HepG2 (cell line): ENCODE measurements at regions not wholly inside any gene's neighbourhood (a gene's known extent, or its start where the extent isn't known, plus 50 kb on each side); places are given as distances from the start of the nearest gene placed in this dataset.

ENCODE experiments used
- ATAC-seq: fragments of 200-7000 bp; cut with Tn5 transposase; 3 replicates; pipeline ENCODE4 v1.9.1; 2020; ENCODE audit warnings: mild to moderate bottlenecking, moderate library complexity
- BruUV-seq: library from RNA; stranded (reverse); fragments of 400-500 nt; replicated peaks from 2 replicates; lab custom pipeline; 2021; lab: Mats Ljungman, UMichigan
- CTCF ChIA-PET: fragments of 300-600 bp; formaldehyde crosslinking; extraction: SDS; loops from one replicate; lab custom pipeline; 2021; ENCODE audit warnings: low total read pairs, inconsistent platforms, low intra/inter-chr PET ratio; lab: Yijun Ruan, JAX
- POLR2A ChIA-PET: fragments of 350-600 bp; sonication (Branson Sonifier 250); formaldehyde crosslinking; loops from one replicate; lab custom pipeline; 2020; ENCODE audit warnings: antibody characterized with exemption, inconsistent platforms; lab: Yijun Ruan, JAX
- DNase-seq: peaks from one replicate; pipeline ENCODE4 v3.0.0-alpha.2; 2015; ENCODE audit warnings: low spot score
- FAIRE-seq: peaks from 3 replicates; lab custom pipeline; 2011; peaks lifted over from hg19 to GRCh38; lab: Jason Lieb, UNC
- H2AFZ ChIP-seq: one replicate; pipeline ENCODE4 v1.6.1; 2011; ENCODE audit warnings: low read length, inconsistent platforms
- H3K27ac ChIP-seq: fragments of 300-600 bp; 3 replicates; pipeline ENCODE4 v1.8.0; 2011; ENCODE audit warnings: mixed run types, mild to moderate bottlenecking, mixed read lengths, low read length, inconsistent platforms; ENCODE audit not compliant: insufficient read depth; ENCODE audit errors: extremely low read length
- H3K27me3 ChIP-seq, 2 experiments: fragments of 200-600 bp in 1 of 2; 2 replicates in 1 of 2; 3 replicates in 1 of 2; pipeline versions ENCODE4 v1.6.0 to v1.8.0; 2011; ENCODE audit warnings: low read length in 2 of 2, mild to moderate bottlenecking in 2 of 2, moderate library complexity in 2 of 2, inconsistent platforms in 1 of 2; ENCODE audit not compliant: insufficient read depth in 2 of 2, control insufficient read depth in 1 of 2
- H3K36me3 ChIP-seq, 2 experiments: fragments of 200-600 bp in 1 of 2; replicated peaks in 1 of 2; 2 replicates in 1 of 2; 3 replicates in 1 of 2; pipeline versions ENCODE4 v1.5.1 to v1.8.0; 2011; ENCODE audit warnings: low read length in 2 of 2, inconsistent platforms in 1 of 2; ENCODE audit not compliant: insufficient read depth in 2 of 2, control insufficient read depth in 1 of 2
- H3K4me1 ChIP-seq: 2 replicates; pipeline ENCODE4 v1.5.1; 2012; ENCODE audit warnings: low read length, inconsistent platforms; ENCODE audit not compliant: insufficient read depth
- H3K4me2 ChIP-seq: 2 replicates; pipeline ENCODE4 v1.6.0; 2011; ENCODE audit warnings: low read depth, low read length, inconsistent platforms
- H3K4me3 ChIP-seq, 3 experiments: fragments of 200-600 bp in 1 of 3; sonication (generic), shearing (Covaris generic) in 1 of 3; replicated peaks in 1 of 3; 2 replicates each; pipeline ENCODE4 v1.5.1; 2011 to 2016; ENCODE audit warnings: low read length in 3 of 3, inconsistent platforms in 2 of 3, low read depth in 2 of 3, mild to moderate bottlenecking in 2 of 3, control low read depth in 1 of 3, mixed read lengths in 1 of 3; ENCODE audit not compliant: insufficient read depth in 1 of 3
- H3K79me2 ChIP-seq: one replicate; pipeline ENCODE4 v1.6.1; 2011; ENCODE audit warnings: low read length, inconsistent platforms; ENCODE audit not compliant: insufficient read depth
- H3K9ac ChIP-seq: 2 replicates; pipeline ENCODE4 v1.6.0; 2011; ENCODE audit warnings: mild to moderate bottlenecking, low read depth, low read length, inconsistent platforms; ENCODE audit not compliant: insufficient read depth
- H3K9me3 ChIP-seq: 2 replicates; pipeline ENCODE4 v1.5.1; 2012; ENCODE audit warnings: mild to moderate bottlenecking, low read length
- H4K20me1 ChIP-seq: 2 replicates; pipeline ENCODE4 v1.6.0; 2011; ENCODE audit warnings: inconsistent platforms, mild to moderate bottlenecking, low read length, moderate library complexity; ENCODE audit not compliant: insufficient read depth
- NPAS2 ChIP-seq: sonication (generic); formaldehyde crosslinking; IDR thresholded peaks from 2 replicates; pipeline ENCODE4 v1.8.0; 2022; ENCODE audit warnings: mild to moderate bottlenecking, missing genetic modification reagents, borderline replicate concordance
- SMARCC2 ChIP-seq: fragments of 450-650 bp; IDR thresholded peaks from 2 replicates; pipeline ENCODE4 v1.6.1; 2017; ENCODE audit warnings: antibody characterized with exemption, mild to moderate bottlenecking
- TFE3 ChIP-seq: IDR thresholded peaks from 2 replicates; pipeline ENCODE4 v1.6.1; 2016
- ZNF24 ChIP-seq: fragments of 450-650 bp; IDR thresholded peaks from 2 replicates; pipeline ENCODE4 v1.6.1; 2017; ENCODE audit warnings: antibody characterized with exemption, mild to moderate bottlenecking
- ZNF350 ChIP-seq: sonication (generic); formaldehyde crosslinking; IDR thresholded peaks from 2 replicates; pipeline ENCODE4 v1.4.0; 2020; ENCODE audit warnings: mild to moderate bottlenecking, low read depth, missing genetic modification reagents, borderline replicate concordance
- ZNF597 ChIP-seq: sonication (generic); formaldehyde crosslinking; IDR thresholded peaks from 2 replicates; pipeline ENCODE4 v1.5.0; 2020; ENCODE audit warnings: missing genetic modification reagents
- WGBS: methylation state at CpG from one replicate; pipeline ENCODE4 v1.1.6; 2017; ENCODE audit warnings: low lambda C conversion rate; 5-methylcytosine and 5-hydroxymethylcytosine counted together
- in situ Hi-C: cut with HindIII; loops from 2 replicates; pipeline ENCODE4 v1.10.0; 2017; ENCODE audit warnings: low pct_unique_long_range_greater_than_20kb; ENCODE audit not compliant: extremely low pct_ligation_motif_present
- intact Hi-C: fragments of 100-400 bp; cut with micrococcal nuclease; formaldehyde crosslinking; loops from one replicate; pipeline ENCODE4 v1.10.0; 2022; ENCODE audit not compliant: unreplicated experiment
- TF ChIP-seq, protein P1 (sequence below): sonication (generic); formaldehyde crosslinking; IDR thresholded peaks from 2 replicates; pipeline ENCODE4 v1.4.0; 2020; ENCODE audit warnings: missing genetic modification reagents, borderline replicate concordance

- Histone ChIP-seq H3K27me3 (no peaks in the 10 kb centered on the region), H3K79me2 (no peaks in the 10 kb centered on the region), H3K36me3 (no peaks in the 10 kb centered on the region), H2AFZ (no peak overlapping the region), H3K9me3 (no peaks in the 10 kb centered on the region), H3K27ac (no peak overlapping the region), H3K4me2 (no peak overlapping the region), H4K20me1 (no peaks in the 10 kb centered on the region), H3K4me1 (no peaks in the 10 kb centered on the region), H3K9ac (no peak overlapping the region), H3K4me3 (no peak overlapping the region)
- POLR2A ChIA-PET, result no interaction called here
- TF ChIP-seq TFE3 (CRISPR knock-in tag) (no peak), ZNF350 (CRISPR knock-in tag) (no peak), ZNF597 (CRISPR knock-in tag) (no peak), ZNF24 (no peak), NPAS2 (CRISPR knock-in tag) (no peak), SMARCC2 (no peak)
- TF ChIP-seq, protein P1, sequence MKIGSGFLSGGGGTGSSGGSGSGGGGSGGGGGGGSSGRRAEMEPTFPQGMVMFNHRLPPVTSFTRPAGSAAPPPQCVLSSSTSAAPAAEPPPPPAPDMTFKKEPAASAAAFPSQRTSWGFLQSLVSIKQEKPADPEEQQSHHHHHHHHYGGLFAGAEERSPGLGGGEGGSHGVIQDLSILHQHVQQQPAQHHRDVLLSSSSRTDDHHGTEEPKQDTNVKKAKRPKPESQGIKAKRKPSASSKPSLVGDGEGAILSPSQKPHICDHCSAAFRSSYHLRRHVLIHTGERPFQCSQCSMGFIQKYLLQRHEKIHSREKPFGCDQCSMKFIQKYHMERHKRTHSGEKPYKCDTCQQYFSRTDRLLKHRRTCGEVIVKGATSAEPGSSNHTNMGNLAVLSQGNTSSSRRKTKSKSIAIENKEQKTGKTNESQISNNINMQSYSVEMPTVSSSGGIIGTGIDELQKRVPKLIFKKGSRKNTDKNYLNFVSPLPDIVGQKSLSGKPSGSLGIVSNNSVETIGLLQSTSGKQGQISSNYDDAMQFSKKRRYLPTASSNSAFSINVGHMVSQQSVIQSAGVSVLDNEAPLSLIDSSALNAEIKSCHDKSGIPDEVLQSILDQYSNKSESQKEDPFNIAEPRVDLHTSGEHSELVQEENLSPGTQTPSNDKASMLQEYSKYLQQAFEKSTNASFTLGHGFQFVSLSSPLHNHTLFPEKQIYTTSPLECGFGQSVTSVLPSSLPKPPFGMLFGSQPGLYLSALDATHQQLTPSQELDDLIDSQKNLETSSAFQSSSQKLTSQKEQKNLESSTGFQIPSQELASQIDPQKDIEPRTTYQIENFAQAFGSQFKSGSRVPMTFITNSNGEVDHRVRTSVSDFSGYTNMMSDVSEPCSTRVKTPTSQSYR, result no peak
- ATAC-seq (no peak), FAIRE-seq (no peak), DNase-seq (no peak)
- CTCF ChIA-PET, result no interaction called here
- in situ Hi-C loops (no loop called here), intact Hi-C loops (no loop called here)
- BruUV-seq, result no TSS peak
- WGBS, result 43% methylated on average over 2 of the region's 2 CpGs
Observed at GRCh38 chr13:68350554-68350953, 1120.4 kb upstream of the PCDH9 start.
